ENCODE measurements at regions not wholly inside any gene's neighbourhood (a gene's known extent, or its start where the extent isn't known, plus 50 kb on each side); places are given as distances from the start of the nearest gene placed in this dataset.

- no peak for DNase-seq
These were observed 65.5 kb upstream of the SKOR2 start for GRCh38 chr18:47316924-47317323.

DNA sequence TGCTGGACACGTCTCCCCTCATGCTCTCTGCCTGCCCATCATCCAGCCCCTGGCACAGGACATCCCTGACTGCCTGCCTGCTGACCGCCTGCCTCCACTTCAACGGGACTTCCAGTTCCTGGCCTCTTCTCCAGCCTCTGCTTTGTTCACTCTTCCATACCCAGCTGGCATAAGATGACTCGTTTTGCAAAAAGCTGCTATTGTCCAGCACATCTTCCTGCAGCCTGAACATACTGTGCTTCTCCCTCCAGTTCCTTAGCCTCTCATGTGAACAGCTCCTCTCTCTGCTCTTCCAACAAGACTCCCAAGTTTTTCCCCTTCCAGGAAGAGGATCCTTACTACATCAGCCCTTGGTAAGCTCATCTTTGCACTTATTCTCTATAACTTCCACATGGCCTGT is 62.4 kb upstream of the SKOR2 start:
- DNase-seq: no peak

DNA sequence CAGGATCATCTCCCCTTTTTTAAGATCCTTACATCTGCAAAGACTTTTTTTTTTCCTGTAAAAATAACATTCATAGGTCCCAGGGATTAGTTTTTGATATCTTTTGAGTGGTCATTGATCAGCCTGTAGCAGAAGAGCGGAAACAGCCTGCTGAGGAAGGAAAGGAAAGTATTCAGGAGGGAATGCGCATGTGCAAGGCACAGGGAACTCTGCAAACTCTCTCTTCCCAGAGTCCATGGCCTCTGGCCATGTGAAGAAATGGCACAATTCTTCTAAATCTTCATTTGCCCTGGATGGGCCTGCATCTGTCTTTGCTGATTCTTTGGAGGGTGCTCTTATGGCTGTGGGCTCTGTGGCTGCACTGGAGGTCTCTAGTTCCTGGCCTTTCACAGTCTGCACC is 60.1 kb upstream of the SKOR2 start:
- no peak for DNase-seq
